Chondrocyte (in vitro differentiated cells): ENCODE measurements at regions not wholly inside any gene's neighbourhood (a gene's known extent, or its start where the extent isn't known, plus 50 kb on each side); places are given as distances from the start of the nearest gene placed in this dataset.

Experiments
- DNase-seq: peaks from one replicate; pipeline ENCODE4 v3.0.0; 2021; ENCODE audit warnings: mixed read lengths, low spot score
- H3K27ac Mint-ChIP-seq: one replicate; pipeline ENCODE4 v1.8.0; 2021; ENCODE audit warnings: mild to moderate bottlenecking, moderate library complexity, mixed read lengths; ENCODE audit not compliant: unreplicated experiment
- H3K27me3 Mint-ChIP-seq: 2 replicates; pipeline ENCODE4 v1.8.0; 2021; ENCODE audit warnings: low read depth, mixed read lengths
- H3K36me3 Mint-ChIP-seq: 2 replicates; pipeline ENCODE4 v1.8.0; 2021; ENCODE audit warnings: low read depth, mixed read lengths
- H3K4me1 Mint-ChIP-seq: 2 replicates; pipeline ENCODE4 v1.8.0; 2021; ENCODE audit warnings: low read depth, mild to moderate bottlenecking, mixed read lengths
- H3K4me3 Mint-ChIP-seq: one replicate; pipeline ENCODE4 v1.8.0; 2021; ENCODE audit warnings: mild to moderate bottlenecking, moderate library complexity, mixed read lengths; ENCODE audit not compliant: unreplicated experiment
- H3K9me3 Mint-ChIP-seq: 2 replicates; pipeline ENCODE4 v1.8.0; 2021; ENCODE audit warnings: low read depth, mixed read lengths
- TF ChIP-seq, protein P1 (sequence below): fragments of 200-600 bp; sonication (generic); IDR thresholded peaks from 2 replicates; pipeline ENCODE4 v1.5.0; 2021; ENCODE audit warnings: antibody characterized with exemption, mild to moderate bottlenecking, moderate library complexity

DNA sequence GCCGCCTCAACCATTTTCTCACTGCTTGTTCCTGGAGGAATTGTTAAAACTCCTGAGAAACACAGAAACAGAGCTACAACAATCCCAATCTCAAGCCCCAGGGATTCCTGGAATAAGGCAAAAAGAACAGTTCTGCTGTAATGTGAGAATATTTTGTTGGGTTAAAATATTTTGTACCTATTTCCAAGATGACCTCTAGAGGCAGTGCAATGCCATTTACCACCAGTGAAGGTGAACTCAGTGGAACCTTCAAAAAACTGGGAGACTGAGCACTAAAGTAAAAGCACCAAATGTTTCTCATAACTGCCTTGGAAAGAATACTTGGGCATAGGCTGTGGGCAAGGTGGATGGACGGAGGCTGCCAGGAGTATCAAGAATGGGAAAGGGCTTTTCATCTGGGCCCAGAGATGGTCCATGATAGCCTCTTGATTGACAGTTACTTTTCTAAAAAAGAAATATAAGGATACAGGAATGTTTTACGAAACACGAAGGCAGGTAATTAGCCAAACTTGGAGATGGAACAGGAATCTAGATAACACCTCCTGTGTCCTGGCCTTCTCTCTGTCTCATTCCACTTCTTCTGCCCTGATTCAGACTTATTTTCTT lies 334.0 kb upstream of the FLRT2 start:
- no peak overlapping the region for H3K4me3 Mint-ChIP-seq
- H3K27ac Mint-ChIP-seq, result no peak overlapping the region
- no peaks in the 10 kb centered on the region for H3K27me3 Mint-ChIP-seq
- peaks cover 10% of the 10 kb centered on the region for H3K4me1 Mint-ChIP-seq
- no peak for DNase-seq
- TF ChIP-seq, protein P1, sequence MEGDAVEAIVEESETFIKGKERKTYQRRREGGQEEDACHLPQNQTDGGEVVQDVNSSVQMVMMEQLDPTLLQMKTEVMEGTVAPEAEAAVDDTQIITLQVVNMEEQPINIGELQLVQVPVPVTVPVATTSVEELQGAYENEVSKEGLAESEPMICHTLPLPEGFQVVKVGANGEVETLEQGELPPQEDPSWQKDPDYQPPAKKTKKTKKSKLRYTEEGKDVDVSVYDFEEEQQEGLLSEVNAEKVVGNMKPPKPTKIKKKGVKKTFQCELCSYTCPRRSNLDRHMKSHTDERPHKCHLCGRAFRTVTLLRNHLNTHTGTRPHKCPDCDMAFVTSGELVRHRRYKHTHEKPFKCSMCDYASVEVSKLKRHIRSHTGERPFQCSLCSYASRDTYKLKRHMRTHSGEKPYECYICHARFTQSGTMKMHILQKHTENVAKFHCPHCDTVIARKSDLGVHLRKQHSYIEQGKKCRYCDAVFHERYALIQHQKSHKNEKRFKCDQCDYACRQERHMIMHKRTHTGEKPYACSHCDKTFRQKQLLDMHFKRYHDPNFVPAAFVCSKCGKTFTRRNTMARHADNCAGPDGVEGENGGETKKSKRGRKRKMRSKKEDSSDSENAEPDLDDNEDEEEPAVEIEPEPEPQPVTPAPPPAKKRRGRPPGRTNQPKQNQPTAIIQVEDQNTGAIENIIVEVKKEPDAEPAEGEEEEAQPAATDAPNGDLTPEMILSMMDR, result peak; percentile 76
- H3K36me3 Mint-ChIP-seq, result no peaks in the 10 kb centered on the region
- H3K9me3 Mint-ChIP-seq, result no peaks in the 10 kb centered on the region

DNA sequence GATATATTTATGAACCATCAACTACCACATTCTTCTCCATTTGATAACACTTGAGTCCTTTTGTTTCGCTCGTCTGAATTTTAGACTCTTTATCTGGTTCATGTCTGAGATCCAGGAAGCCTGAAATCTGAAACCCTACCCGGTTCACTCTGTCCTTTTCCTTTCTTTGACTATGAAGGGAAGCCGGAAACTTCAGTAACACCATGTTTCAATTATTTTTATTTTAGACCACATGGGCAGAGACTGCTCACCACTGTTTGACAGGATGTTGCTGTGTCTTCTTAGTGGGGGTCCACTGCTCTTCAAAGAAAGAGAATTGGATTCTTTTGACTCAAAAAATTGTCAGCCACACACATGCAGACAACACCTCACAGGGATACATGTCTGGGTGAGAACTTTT lies 331.9 kb upstream of the FLRT2 start:
- DNase-seq, result no peak
- Mint-ChIP-seq H3K4me1 (peaks cover 10% of the 10 kb centered on the region), H3K27ac (no peak overlapping the region), H3K9me3 (no peaks in the 10 kb centered on the region), H3K27me3 (no peaks in the 10 kb centered on the region), H3K36me3 (no peaks in the 10 kb centered on the region), H3K4me3 (no peak overlapping the region)
- TF ChIP-seq, protein P1, result no peak

DNA sequence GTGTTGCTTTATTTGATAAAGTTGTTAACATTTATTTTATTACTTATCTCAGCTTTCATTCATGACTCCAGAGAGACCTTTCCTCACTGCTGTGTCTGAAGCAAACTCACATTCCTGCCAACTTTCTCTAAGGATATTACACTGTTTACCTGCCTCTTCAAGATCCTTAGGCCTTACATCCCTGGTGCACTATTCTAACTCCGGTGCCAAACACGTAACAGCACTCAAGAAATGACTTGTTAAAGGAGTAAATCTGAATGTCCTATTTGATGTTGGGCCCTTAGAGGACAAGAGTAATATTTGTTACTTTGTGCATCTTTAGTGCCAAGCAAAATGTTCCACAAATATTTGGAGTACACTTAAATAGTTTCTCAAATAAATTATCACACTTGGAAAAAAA lies 324.1 kb upstream of the FLRT2 start:
- Mint-ChIP-seq H3K4me1 (no peaks in the 10 kb centered on the region), H3K36me3 (no peaks in the 10 kb centered on the region), H3K27me3 (no peaks in the 10 kb centered on the region), H3K9me3 (no peaks in the 10 kb centered on the region), H3K4me3 (no peak overlapping the region), H3K27ac (no peak overlapping the region)
- DNase-seq, result no peak
- TF ChIP-seq, protein P1, result no peak

DNA sequence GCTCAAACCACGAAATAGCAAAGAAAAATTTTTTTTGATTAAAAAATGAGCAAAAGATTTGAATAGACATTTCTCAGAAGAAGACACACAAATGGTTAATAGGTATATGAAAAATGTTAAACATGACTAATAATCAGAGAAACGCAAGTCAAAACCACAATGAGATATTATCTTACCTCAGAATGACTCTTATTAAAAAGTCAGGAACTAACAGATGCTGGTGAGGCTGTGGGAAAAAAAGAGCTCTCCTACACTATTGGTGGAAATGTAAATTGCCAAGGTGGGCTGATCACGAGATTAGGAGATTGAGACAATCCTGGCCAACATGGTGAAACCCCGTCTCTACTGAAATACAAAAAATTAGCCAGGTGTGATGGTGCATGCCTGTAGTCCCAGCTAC lies 315.5 kb upstream of the FLRT2 start:
- Mint-ChIP-seq H3K27ac (no peak overlapping the region), H3K36me3 (no peaks in the 10 kb centered on the region), H3K4me3 (no peak overlapping the region), H3K27me3 (no peaks in the 10 kb centered on the region), H3K4me1 (no peaks in the 10 kb centered on the region), H3K9me3 (peaks cover 10% of the 10 kb centered on the region)
- no peak for DNase-seq
- TF ChIP-seq, protein P1, result no peak

DNA sequence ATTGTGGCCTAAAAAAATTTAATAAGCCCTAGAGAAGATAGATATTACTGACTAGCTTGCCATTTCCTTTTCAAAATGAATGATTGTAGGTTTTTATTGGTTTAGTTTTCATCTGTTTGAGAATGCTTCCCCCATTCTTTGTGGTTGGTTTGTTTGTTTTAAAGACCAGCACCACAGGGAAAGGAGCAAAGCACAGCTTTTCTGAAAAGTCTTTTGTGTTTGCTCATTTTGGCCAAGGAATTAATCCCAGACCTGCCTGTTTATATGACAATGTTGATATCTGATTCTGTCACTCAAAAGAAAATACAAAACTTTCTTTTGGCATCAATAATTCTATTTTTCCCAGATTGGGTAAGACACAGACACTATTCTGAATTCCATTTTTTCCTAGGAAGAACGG lies 312.5 kb upstream of the FLRT2 start:
- Mint-ChIP-seq H3K9me3 (peaks cover 10% of the 10 kb centered on the region), H3K4me3 (no peak overlapping the region), H3K4me1 (no peaks in the 10 kb centered on the region), H3K27me3 (no peaks in the 10 kb centered on the region), H3K36me3 (no peaks in the 10 kb centered on the region), H3K27ac (no peak overlapping the region)
- TF ChIP-seq, protein P1, result no peak
- no peak for DNase-seq
